GM12872 (cell line): ENCODE measurements at regions not wholly inside any gene's neighbourhood (a gene's known extent, or its start where the extent isn't known, plus 50 kb on each side); places are given as distances from the start of the nearest gene placed in this dataset.

Experiments used
- CTCF ChIP-seq: IDR thresholded peaks from 3 replicates; pipeline ENCODE4 v1.5.1; 2011; ENCODE audit warnings: low read depth, mild to moderate bottlenecking, low read length, moderate library complexity; ENCODE audit not compliant: insufficient read depth

- no peak for TF ChIP-seq CTCF
These were observed 64.4 kb downstream of the XCL1 start for GRCh38 chr1:168640836-168641235.

GRCh38 chr1:168643152-168643551 lies 66.7 kb downstream of the XCL1 start:
- no peak for TF ChIP-seq CTCF
